HEK293 (cell line): ENCODE measurements at regions not wholly inside any gene's neighbourhood (a gene's known extent, or its start where the extent isn't known, plus 50 kb on each side); places are given as distances from the start of the nearest gene placed in this dataset.

Source experiments
- CTCF ChIA-PET: fragments of 350-600 bp; formaldehyde crosslinking; extraction: SDS; loops from one replicate; lab custom pipeline; 2021; ENCODE audit warnings: antibody characterized with exemption; lab: Yijun Ruan, JAX
- POLR2A ChIA-PET: fragments of 300-600 bp; formaldehyde crosslinking; extraction: SDS; loops from one replicate; lab custom pipeline; 2020; ENCODE audit warnings: antibody characterized with exemption, inconsistent platforms; lab: Yijun Ruan, JAX
- H3K27ac ChIP-seq: fragments of 200-500 bp; sonication (Bioruptor generic); 2 replicates; pipeline ENCODE4 v1.5.1; 2014; ENCODE audit warnings: low read depth, low read length, control low read depth, inconsistent platforms; ENCODE audit errors: extremely low read depth
- H3K36me3 ChIP-seq, 2 experiments: fragments of 200-500 bp in 1 of 2; sonication (Bioruptor generic) in 1 of 2; 1 replicate in 1 of 2; 2 replicates in 1 of 2; pipeline ENCODE4 v1.5.1; 2014 to 2017; ENCODE audit warnings: inconsistent platforms in 2 of 2, low read length in 2 of 2; ENCODE audit not compliant: control insufficient read depth in 2 of 2, insufficient read depth in 1 of 2
- H3K4me1 ChIP-seq: fragments of 200-500 bp; sonication (Bioruptor generic); 2 replicates; pipeline ENCODE4 v1.5.1; 2014; ENCODE audit warnings: mild to moderate bottlenecking, low read length, inconsistent platforms; ENCODE audit not compliant: control insufficient read depth, insufficient read depth
- H3K4me3 ChIP-seq: 2 replicates; pipeline ENCODE4 v1.5.1; 2011; ENCODE audit warnings: low read depth, mild to moderate bottlenecking, control low read depth, low read length, moderate library complexity
- H3K9me3 ChIP-seq: fragments of 200-500 bp; sonication (Bioruptor generic); 2 replicates; pipeline ENCODE4 v1.5.1; 2014; ENCODE audit warnings: low read depth, low read length, inconsistent platforms; ENCODE audit not compliant: control insufficient read depth, insufficient read depth
- EGR2 ChIP-seq: fragments of 450-650 bp; formaldehyde crosslinking; IDR thresholded peaks from 2 replicates; pipeline ENCODE4 v1.5.1; 2016; ENCODE audit warnings: low read depth, missing biosample characterization, missing genetic modification characterization
- GLI4 ChIP-seq: fragments of 450-650 bp; formaldehyde crosslinking; IDR thresholded peaks from 2 replicates; pipeline ENCODE4 v1.5.1; 2016; ENCODE audit warnings: missing biosample characterization, missing genetic modification characterization
- KLF8 ChIP-seq: fragments of 450-650 bp; formaldehyde crosslinking; IDR thresholded peaks from 2 replicates; pipeline ENCODE4 v1.5.1; 2016; ENCODE audit warnings: missing biosample characterization, missing genetic modification characterization
- SCRT1 ChIP-seq: fragments of 450-650 bp; formaldehyde crosslinking; IDR thresholded peaks from 2 replicates; pipeline ENCODE4 v1.5.1; 2016; ENCODE audit warnings: missing biosample characterization, missing genetic modification characterization, borderline replicate concordance
- SP2 ChIP-seq: fragments of 450-650 bp; formaldehyde crosslinking; IDR thresholded peaks from 2 replicates; pipeline ENCODE4 v1.5.1; 2016; ENCODE audit warnings: missing biosample characterization, missing genetic modification characterization
- SP3 ChIP-seq: fragments of 450-650 bp; formaldehyde crosslinking; IDR thresholded peaks from 2 replicates; pipeline ENCODE4 v1.5.1; 2016; ENCODE audit warnings: missing biosample characterization, missing genetic modification characterization
- ZFP69B ChIP-seq: fragments of 450-650 bp; formaldehyde crosslinking; IDR thresholded peaks from 2 replicates; pipeline ENCODE4 v1.5.1; 2016; ENCODE audit warnings: missing biosample characterization, missing genetic modification characterization
- ZNF114 ChIP-seq: fragments of 450-650 bp; formaldehyde crosslinking; IDR thresholded peaks from 2 replicates; pipeline ENCODE4 v1.5.0; 2017; ENCODE audit warnings: missing biosample characterization, missing genetic modification characterization
- ZNF19 ChIP-seq: fragments of 450-650 bp; formaldehyde crosslinking; IDR thresholded peaks from 2 replicates; pipeline ENCODE4; 2016; ENCODE audit warnings: missing biosample characterization, missing genetic modification characterization, low read depth
- ZNF2 ChIP-seq: fragments of 450-650 bp; formaldehyde crosslinking; IDR thresholded peaks from 2 replicates; pipeline ENCODE4 v1.5.1; 2016; ENCODE audit warnings: missing biosample characterization, missing genetic modification characterization
- ZNF248 ChIP-seq: fragments of 450-650 bp; formaldehyde crosslinking; IDR thresholded peaks from 2 replicates; pipeline ENCODE4 v1.5.1; 2017; ENCODE audit warnings: missing biosample characterization, missing genetic modification characterization
- ZNF341 ChIP-seq: fragments of 450-650 bp; formaldehyde crosslinking; IDR thresholded peaks from 2 replicates; pipeline ENCODE4; 2016; ENCODE audit warnings: low read depth, missing biosample characterization, missing genetic modification characterization
- ZNF600 ChIP-seq: fragments of 450-650 bp; formaldehyde crosslinking; IDR thresholded peaks from 2 replicates; pipeline ENCODE4 v1.5.1; 2016; ENCODE audit warnings: missing biosample characterization, missing genetic modification characterization
- ZNF623 ChIP-seq: fragments of 450-650 bp; formaldehyde crosslinking; IDR thresholded peaks from 2 replicates; pipeline ENCODE4 v1.5.1; 2016; ENCODE audit warnings: missing biosample characterization, missing genetic modification characterization
- ZNF629 ChIP-seq: fragments of 450-650 bp; formaldehyde crosslinking; IDR thresholded peaks from 2 replicates; pipeline ENCODE4 v1.5.1; 2017; ENCODE audit warnings: missing biosample characterization, missing genetic modification characterization
- ZNF701 ChIP-seq: fragments of 450-650 bp; formaldehyde crosslinking; IDR thresholded peaks from 2 replicates; pipeline ENCODE4 v1.5.1; 2016; ENCODE audit warnings: missing biosample characterization, missing genetic modification characterization
- ZSCAN30 ChIP-seq: fragments of 450-650 bp; IDR thresholded peaks from 2 replicates; pipeline ENCODE4 v1.5.1; 2018; ENCODE audit warnings: missing biosample characterization, mild to moderate bottlenecking, missing genetic modification characterization, moderate library complexity
- ZXDB ChIP-seq: fragments of 450-650 bp; formaldehyde crosslinking; IDR thresholded peaks from 2 replicates; pipeline ENCODE4 v1.5.1; 2016; ENCODE audit warnings: missing biosample characterization, missing genetic modification characterization
- TF ChIP-seq, protein P1 (sequence below): fragments of 450-650 bp; formaldehyde crosslinking; IDR thresholded peaks from 2 replicates; pipeline ENCODE4 v1.5.1; 2016; ENCODE audit warnings: missing biosample characterization, missing genetic modification characterization, borderline replicate concordance
- TF ChIP-seq, protein P2 (sequence below): fragments of 450-650 bp; formaldehyde crosslinking; IDR thresholded peaks from 2 replicates; pipeline ENCODE4 v1.5.1; 2016; ENCODE audit warnings: missing biosample characterization, missing genetic modification characterization
- TF ChIP-seq, protein P3 (sequence below): fragments of 450-650 bp; formaldehyde crosslinking; IDR thresholded peaks from 2 replicates; pipeline ENCODE4 v1.5.1; 2016; ENCODE audit warnings: missing biosample characterization, missing genetic modification characterization
- TF ChIP-seq, protein P4 (sequence below): fragments of 450-650 bp; formaldehyde crosslinking; IDR thresholded peaks from 2 replicates; pipeline ENCODE4 v1.5.1; 2016; ENCODE audit warnings: missing biosample characterization, missing genetic modification characterization
- TF ChIP-seq, protein P5 (sequence below): fragments of 450-650 bp; formaldehyde crosslinking; IDR thresholded peaks from 2 replicates; pipeline ENCODE4 v1.5.1; 2017; ENCODE audit warnings: missing biosample characterization, missing genetic modification characterization
- TF ChIP-seq, protein P6 (sequence below): fragments of 450-650 bp; formaldehyde crosslinking; IDR thresholded peaks from 2 replicates; pipeline ENCODE4 v1.5.1; 2016; ENCODE audit warnings: missing biosample characterization, missing genetic modification characterization

DNA sequence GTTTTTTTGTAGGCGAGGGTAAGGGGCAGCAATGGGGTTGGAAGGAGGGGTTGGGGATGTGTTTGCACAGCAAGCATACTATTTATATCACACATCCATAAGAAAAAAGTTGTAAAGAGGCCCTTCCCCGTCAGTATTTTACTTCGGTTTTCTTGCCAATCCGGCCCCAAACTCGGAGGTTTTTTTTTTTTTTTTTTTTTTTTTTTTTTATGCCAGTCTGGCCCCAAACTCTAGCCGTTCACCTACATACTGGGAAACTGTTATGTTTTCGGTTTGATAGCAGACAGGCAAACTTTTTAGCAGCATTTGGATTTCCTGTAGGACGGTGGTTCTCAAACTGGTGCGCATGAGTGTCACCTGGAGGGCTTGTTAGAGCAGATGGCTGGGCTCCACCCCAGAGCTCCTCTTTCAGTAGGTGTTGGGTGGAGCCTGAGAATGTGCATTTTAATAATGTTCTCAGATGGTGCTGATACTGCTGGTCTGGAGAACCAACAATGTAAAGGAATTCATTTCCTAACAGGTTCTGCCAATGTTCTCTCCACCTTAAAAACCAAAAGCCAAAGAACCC is 76.5 kb upstream of the ZBED5 start (continued):
- TF ChIP-seq, protein P1, sequence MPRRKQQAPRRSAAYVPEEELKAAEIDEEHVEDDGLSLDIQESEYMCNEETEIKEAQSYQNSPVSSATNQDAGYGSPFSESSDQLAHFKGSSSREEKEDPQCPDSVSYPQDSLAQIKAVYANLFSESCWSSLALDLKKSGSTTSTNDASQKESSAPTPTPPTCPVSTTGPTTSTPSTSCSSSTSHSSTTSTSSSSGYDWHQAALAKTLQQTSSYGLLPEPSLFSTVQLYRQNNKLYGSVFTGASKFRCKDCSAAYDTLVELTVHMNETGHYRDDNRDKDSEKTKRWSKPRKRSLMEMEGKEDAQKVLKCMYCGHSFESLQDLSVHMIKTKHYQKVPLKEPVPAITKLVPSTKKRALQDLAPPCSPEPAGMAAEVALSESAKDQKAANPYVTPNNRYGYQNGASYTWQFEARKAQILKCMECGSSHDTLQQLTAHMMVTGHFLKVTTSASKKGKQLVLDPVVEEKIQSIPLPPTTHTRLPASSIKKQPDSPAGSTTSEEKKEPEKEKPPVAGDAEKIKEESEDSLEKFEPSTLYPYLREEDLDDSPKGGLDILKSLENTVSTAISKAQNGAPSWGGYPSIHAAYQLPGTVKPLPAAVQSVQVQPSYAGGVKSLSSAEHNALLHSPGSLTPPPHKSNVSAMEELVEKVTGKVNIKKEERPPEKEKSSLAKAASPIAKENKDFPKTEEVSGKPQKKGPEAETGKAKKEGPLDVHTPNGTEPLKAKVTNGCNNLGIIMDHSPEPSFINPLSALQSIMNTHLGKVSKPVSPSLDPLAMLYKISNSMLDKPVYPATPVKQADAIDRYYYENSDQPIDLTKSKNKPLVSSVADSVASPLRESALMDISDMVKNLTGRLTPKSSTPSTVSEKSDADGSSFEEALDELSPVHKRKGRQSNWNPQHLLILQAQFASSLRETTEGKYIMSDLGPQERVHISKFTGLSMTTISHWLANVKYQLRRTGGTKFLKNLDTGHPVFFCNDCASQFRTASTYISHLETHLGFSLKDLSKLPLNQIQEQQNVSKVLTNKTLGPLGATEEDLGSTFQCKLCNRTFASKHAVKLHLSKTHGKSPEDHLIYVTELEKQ (tag by site-specific recombination) = no peak

DNA sequence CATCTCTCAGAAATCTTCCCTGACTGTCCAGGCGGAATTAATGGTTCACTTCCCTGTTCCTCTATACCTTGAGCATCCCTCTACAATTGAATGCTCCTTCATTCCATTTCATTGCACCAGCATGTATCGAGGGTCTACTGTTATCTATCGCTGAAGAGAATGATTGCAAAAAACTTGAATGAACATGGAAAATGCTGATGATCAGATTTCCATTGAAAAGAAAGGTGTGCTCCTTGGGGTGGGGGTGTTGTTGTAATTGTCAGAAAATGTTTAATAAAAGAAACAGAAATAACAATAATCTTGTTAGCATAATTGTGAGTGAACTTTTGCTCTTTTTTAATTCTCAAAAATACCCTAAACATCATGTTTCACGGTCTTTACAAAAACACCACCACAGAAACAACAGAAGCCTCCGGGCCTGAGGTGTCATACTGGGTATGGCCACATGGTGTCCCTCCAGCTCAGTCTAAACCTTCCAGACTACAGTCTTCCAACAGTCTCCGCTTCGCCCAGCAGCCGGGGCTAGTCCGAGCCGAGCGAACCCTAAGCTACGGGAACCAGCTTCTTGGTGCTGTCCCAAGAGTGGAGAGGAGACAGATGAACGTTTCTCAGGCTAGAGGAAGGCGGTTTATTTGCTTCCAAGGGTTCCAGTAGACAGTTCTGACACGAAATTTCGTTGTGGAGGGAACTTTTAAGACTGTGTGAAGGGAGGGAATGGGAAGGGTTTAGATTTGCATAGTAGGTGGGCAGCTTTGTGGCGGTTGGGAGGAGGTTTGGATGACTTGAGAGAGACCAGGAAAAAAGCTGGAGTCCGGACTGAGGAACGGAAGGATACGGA is 75.8 kb upstream of the ZBED5 start:
- ChIA-PET POLR2A (interaction anchor here (0.7 to 2.8 kb wide), 15 partner anchors 8 to 183 kb away, joined by 3 to 71 read pairs (median 4); partner anchors contain the start of genes CTR9, EIF4G2 and ZBED5), CTCF (interaction anchor here (0.6 to 5.7 kb wide), 41 partner anchors 9 to 914 kb away, joined by 3 to 150 read pairs (median 4); partner anchors contain the start of gene ZBED5)
- Histone ChIP-seq H3K9me3 (no peaks in the 10 kb centered on the region), H3K27ac (no peak overlapping the region; the same call in 1 of the 2 replicates), H3K36me3 (no peaks in the 10 kb centered on the region), H3K4me3 (peak overlapping the region; percentile 43), H3K4me1 (no peaks in the 10 kb centered on the region)
- TF ChIP-seq ZSCAN30 (no peak; the same call in 1 of the 2 replicates), KLF8 (tag by site-specific recombination) (peak; percentile 56; the same call in 1 of the 2 replicates), EGR2 (tag by site-specific recombination) (peak; percentile 45), ZXDB (tag by site-specific recombination) (peak; percentile 74), ZNF623 (tag by site-specific recombination) (peak; percentile 15; the same call in 1 of the 2 replicates), SP3 (tag by site-specific recombination) (peak; percentile 67), ZNF629 (tag by site-specific recombination) (peak; percentile 45), ZFP69B (peak; percentile 60; the same call in 1 of the 2 replicates), ZNF248 (tag by site-specific recombination) (no peak), ZNF701 (no peak), ZNF2 (tag by site-specific recombination) (peak; percentile 98), ZNF19 (no peak), ZNF114 (no peak), ZNF341 (tag by site-specific recombination) (peak; percentile 88), SCRT1 (tag by site-specific recombination) (no peak), SP2 (tag by site-specific recombination) (peak; percentile 56), GLI4 (tag by site-specific recombination) (no peak), ZNF600 (tag by site-specific recombination) (peak; percentile 94)
- TF ChIP-seq, protein P2, sequence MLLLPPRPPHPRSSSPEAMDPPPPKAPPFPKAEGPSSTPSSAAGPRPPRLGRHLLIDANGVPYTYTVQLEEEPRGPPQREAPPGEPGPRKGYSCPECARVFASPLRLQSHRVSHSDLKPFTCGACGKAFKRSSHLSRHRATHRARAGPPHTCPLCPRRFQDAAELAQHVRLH = peak; percentile 68
- TF ChIP-seq, protein P3, sequence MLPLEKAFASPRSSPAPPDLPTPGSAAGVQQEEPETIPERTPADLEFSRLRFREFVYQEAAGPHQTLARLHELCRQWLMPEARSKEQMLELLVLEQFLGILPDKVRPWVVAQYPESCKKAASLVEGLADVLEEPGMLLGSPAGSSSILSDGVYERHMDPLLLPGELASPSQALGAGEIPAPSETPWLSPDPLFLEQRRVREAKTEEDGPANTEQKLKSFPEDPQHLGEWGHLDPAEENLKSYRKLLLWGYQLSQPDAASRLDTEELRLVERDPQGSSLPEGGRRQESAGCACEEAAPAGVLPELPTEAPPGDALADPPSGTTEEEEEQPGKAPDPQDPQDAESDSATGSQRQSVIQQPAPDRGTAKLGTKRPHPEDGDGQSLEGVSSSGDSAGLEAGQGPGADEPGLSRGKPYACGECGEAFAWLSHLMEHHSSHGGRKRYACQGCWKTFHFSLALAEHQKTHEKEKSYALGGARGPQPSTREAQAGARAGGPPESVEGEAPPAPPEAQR (tag by site-specific recombination) = 0 out of 2 replicates have a peak, but pooled peaks have one; percentile 59
- TF ChIP-seq, protein P4, sequence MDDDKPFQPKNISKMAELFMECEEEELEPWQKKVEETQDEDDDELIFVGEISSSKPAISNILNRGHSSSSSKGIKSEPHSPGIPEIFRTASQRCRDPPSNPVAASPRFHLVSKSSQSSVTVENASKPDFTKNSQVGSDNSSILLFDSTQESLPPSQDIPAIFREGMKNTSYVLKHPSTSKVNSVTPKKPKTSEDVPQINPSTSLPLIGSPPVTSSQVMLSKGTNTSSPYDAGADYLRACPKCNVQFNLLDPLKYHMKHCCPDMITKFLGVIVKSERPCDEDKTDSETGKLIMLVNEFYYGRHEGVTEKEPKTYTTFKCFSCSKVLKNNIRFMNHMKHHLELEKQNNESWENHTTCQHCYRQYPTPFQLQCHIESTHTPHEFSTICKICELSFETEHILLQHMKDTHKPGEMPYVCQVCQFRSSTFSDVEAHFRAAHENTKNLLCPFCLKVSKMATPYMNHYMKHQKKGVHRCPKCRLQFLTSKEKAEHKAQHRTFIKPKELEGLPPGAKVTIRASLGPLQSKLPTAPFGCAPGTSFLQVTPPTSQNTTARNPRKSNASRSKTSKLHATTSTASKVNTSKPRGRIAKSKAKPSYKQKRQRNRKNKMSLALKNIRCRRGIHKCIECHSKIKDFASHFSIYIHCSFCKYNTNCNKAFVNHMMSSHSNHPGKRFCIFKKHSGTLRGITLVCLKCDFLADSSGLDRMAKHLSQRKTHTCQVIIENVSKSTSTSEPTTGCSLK (tag by site-specific recombination) = no peak
- TF ChIP-seq, protein P5, sequence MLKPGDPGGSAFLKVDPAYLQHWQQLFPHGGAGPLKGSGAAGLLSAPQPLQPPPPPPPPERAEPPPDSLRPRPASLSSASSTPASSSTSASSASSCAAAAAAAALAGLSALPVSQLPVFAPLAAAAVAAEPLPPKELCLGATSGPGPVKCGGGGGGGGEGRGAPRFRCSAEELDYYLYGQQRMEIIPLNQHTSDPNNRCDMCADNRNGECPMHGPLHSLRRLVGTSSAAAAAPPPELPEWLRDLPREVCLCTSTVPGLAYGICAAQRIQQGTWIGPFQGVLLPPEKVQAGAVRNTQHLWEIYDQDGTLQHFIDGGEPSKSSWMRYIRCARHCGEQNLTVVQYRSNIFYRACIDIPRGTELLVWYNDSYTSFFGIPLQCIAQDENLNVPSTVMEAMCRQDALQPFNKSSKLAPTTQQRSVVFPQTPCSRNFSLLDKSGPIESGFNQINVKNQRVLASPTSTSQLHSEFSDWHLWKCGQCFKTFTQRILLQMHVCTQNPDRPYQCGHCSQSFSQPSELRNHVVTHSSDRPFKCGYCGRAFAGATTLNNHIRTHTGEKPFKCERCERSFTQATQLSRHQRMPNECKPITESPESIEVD (tag by site-specific recombination) = no peak
- TF ChIP-seq, protein P6, sequence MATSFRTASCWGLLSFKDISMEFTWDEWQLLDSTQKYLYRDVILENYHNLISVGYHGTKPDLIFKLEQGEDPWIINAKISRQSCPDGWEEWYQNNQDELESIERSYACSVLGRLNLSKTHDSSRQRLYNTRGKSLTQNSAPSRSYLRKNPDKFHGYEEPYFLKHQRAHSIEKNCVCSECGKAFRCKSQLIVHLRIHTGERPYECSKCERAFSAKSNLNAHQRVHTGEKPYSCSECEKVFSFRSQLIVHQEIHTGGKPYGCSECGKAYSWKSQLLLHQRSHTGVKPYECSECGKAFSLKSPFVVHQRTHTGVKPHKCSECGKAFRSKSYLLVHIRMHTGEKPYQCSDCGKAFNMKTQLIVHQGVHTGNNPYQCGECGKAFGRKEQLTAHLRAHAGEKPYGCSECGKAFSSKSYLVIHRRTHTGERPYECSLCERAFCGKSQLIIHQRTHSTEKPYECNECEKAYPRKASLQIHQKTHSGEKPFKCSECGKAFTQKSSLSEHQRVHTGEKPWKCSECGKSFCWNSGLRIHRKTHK = no peak
